ENCODE measurements at regions not wholly inside any gene's neighbourhood (a gene's known extent, or its start where the extent isn't known, plus 50 kb on each side); places are given as distances from the start of the nearest gene placed in this dataset.

DNA sequence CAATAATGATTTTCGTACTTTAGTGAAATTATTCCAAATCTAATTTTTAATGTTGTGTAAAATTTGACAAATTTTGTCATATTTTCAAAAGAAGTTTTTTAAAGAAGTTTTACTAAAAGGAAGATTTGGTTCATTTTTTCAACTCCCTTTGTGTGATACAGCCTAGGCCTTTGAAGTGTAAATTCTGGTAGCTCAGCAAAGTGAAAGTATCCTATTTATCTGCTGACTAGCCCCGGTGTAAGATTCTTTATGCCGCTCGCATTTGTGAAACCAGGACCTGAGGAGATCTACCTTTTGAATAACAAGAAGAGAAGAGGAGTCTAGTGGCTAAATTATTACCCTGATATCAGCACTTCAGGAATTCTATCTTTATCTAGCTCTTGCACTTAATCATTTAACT, 177.4 kb downstream of the JRKL start:
- intact Hi-C loops (cut with micrococcal nuclease; ENCODE audit: unreplicated experiment): no loop called here
- H3K4me3 ChIP-seq: no peak overlapping the region
- no peaks in the 10 kb centered on the region for H3K4me1 ChIP-seq (replicated peaks; ENCODE audit: insufficient read depth)
- H3F3A ChIP-seq (ENCODE audit: insufficient read depth, low read depth): no peaks in the 10 kb centered on the region
- no TSS peak for BruUV-seq (replicated peaks)
- H2AFZ ChIP-seq: no peak overlapping the region
- CTCF ChIA-PET: interaction anchor here (0.6 kb wide), 1 partner anchor 717 kb away, joined by 4 read pairs; no protein-coding TSS in a partner anchor
- H3K4me2 ChIP-seq: no peak overlapping the region
- H3K9me2 ChIP-seq (ENCODE audit: insufficient read depth): no peaks in the 10 kb centered on the region
- H3K9me3 ChIP-seq (ENCODE audit: insufficient read depth, low read depth): no peaks in the 10 kb centered on the region
- no peak for TF ChIP-seq EZH2 (IDR thresholded peaks at IDR 0.05; ENCODE audit: low read depth)
- TF ChIP-seq, protein P1, sequence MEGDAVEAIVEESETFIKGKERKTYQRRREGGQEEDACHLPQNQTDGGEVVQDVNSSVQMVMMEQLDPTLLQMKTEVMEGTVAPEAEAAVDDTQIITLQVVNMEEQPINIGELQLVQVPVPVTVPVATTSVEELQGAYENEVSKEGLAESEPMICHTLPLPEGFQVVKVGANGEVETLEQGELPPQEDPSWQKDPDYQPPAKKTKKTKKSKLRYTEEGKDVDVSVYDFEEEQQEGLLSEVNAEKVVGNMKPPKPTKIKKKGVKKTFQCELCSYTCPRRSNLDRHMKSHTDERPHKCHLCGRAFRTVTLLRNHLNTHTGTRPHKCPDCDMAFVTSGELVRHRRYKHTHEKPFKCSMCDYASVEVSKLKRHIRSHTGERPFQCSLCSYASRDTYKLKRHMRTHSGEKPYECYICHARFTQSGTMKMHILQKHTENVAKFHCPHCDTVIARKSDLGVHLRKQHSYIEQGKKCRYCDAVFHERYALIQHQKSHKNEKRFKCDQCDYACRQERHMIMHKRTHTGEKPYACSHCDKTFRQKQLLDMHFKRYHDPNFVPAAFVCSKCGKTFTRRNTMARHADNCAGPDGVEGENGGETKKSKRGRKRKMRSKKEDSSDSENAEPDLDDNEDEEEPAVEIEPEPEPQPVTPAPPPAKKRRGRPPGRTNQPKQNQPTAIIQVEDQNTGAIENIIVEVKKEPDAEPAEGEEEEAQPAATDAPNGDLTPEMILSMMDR (conservative IDR thresholded peaks at IDR 0.05): no peak
- POLR2A ChIA-PET (ENCODE audit: unreplicated experiment): no interaction called here
- DNase-seq: no peak
- H3K36me3 ChIP-seq (ENCODE audit: low read depth): no peaks in the 10 kb centered on the region
- no peaks in the 10 kb centered on the region for H3K79me2 ChIP-seq (ENCODE audit: low read depth)
- H3K27me3 ChIP-seq (ENCODE audit: insufficient read depth, low read depth): no peaks in the 10 kb centered on the region
- H4K20me1 ChIP-seq (ENCODE audit: insufficient read depth): no peaks in the 10 kb centered on the region
- H3K27ac ChIP-seq: no peak overlapping the region

DNA sequence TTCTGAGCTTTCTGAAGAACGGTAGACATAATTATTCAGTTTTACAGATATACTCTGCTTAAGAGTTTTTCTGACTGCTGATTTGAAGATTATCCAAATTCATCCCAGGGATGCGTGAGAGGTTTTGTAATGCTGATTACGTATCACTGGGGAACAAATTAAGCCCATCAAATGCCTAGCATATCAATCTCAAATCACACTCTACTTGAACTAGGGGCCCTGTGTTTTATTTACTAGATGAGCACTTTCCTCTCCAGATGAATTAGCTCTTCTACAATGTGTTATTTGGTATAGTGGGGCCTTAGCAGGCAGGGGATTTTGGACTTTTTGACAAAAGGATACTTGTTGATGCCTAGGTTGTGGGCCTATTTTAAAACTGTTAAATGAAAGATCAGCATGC, 177.9 kb downstream of the JRKL start:
- no peaks in the 10 kb centered on the region for H4K20me1 ChIP-seq (ENCODE audit: insufficient read depth)
- no peak overlapping the region for H3K27ac ChIP-seq
- H3K9me3 ChIP-seq (ENCODE audit: insufficient read depth, low read depth): no peaks in the 10 kb centered on the region
- no peak overlapping the region for H3K4me3 ChIP-seq
- ChIA-PET CTCF (interaction anchor here (0.6 kb wide), 1 partner anchor 717 kb away, joined by 4 read pairs; no protein-coding TSS in a partner anchor), POLR2A (ENCODE audit: unreplicated experiment) (no interaction called here)
- intact Hi-C loops (cut with micrococcal nuclease; ENCODE audit: unreplicated experiment): no loop called here
- H3K4me1 ChIP-seq (replicated peaks; ENCODE audit: insufficient read depth): no peaks in the 10 kb centered on the region
- H3K9me2 ChIP-seq (ENCODE audit: insufficient read depth): no peaks in the 10 kb centered on the region
- no peaks in the 10 kb centered on the region for H3K36me3 ChIP-seq (ENCODE audit: low read depth)
- H3F3A ChIP-seq (ENCODE audit: insufficient read depth, low read depth): no peaks in the 10 kb centered on the region
- H3K4me2 ChIP-seq: no peak overlapping the region
- no peaks in the 10 kb centered on the region for H3K27me3 ChIP-seq (ENCODE audit: insufficient read depth, low read depth)
- no peak for DNase-seq
- BruUV-seq (replicated peaks): no TSS peak
- no peaks in the 10 kb centered on the region for H3K79me2 ChIP-seq (ENCODE audit: low read depth)
- no peak overlapping the region for H2AFZ ChIP-seq
- TF ChIP-seq EZH2 (IDR thresholded peaks at IDR 0.05; ENCODE audit: low read depth): no peak
- TF ChIP-seq, protein P1 (conservative IDR thresholded peaks at IDR 0.05): no peak

DNA sequence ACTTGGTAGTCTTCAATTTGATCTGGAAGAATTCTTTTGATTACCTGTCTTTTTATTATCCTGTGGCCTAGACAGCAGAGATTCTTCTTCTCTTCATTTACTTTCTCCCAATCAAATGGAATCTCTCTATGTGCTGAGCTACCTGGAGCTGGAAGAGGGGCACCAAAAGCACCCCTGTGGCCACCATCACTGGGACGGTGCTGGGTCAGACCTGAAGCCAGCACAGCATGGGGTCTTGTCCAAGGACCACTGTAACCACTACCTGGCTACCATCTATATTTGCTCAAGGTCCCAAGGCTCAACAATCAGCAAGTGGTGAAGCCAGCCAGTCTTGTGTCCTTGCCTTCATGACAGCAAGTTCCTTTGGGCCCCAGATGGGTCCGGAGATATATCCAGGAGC, 186.6 kb downstream of the JRKL start:
- no TSS peak for BruUV-seq (replicated peaks)
- no peaks in the 10 kb centered on the region for H3K4me1 ChIP-seq (replicated peaks; ENCODE audit: insufficient read depth)
- no peak overlapping the region for H3K27ac ChIP-seq
- H3K4me2 ChIP-seq: no peak overlapping the region
- ChIA-PET POLR2A (ENCODE audit: unreplicated experiment) (no interaction called here), CTCF (no interaction called here)
- no peaks in the 10 kb centered on the region for H3K79me2 ChIP-seq (ENCODE audit: low read depth)
- H3K36me3 ChIP-seq (ENCODE audit: low read depth): no peaks in the 10 kb centered on the region
- H3K4me3 ChIP-seq: no peak overlapping the region
- no peaks in the 10 kb centered on the region for H3F3A ChIP-seq (ENCODE audit: insufficient read depth, low read depth)
- no peaks in the 10 kb centered on the region for H3K27me3 ChIP-seq (ENCODE audit: insufficient read depth, low read depth)
- no peak overlapping the region for H2AFZ ChIP-seq
- H3K9me3 ChIP-seq (ENCODE audit: insufficient read depth, low read depth): no peaks in the 10 kb centered on the region
- no peaks in the 10 kb centered on the region; the same call in 1 of the 2 replicates for H3K9me2 ChIP-seq (ENCODE audit: insufficient read depth)
- intact Hi-C loops (cut with micrococcal nuclease; ENCODE audit: unreplicated experiment): no loop called here
- no peak for DNase-seq
- no peaks in the 10 kb centered on the region; the same call in 1 of the 2 replicates for H4K20me1 ChIP-seq (ENCODE audit: insufficient read depth)
- TF ChIP-seq EZH2 (IDR thresholded peaks at IDR 0.05; ENCODE audit: low read depth): no peak
- TF ChIP-seq, protein P1 (conservative IDR thresholded peaks at IDR 0.05): no peak

Measured in PC-9 (cell line).